ENCODE measurements at regions not wholly inside any gene's neighbourhood (a gene's known extent, or its start where the extent isn't known, plus 50 kb on each side); places are given as distances from the start of the nearest gene placed in this dataset.

DNA sequence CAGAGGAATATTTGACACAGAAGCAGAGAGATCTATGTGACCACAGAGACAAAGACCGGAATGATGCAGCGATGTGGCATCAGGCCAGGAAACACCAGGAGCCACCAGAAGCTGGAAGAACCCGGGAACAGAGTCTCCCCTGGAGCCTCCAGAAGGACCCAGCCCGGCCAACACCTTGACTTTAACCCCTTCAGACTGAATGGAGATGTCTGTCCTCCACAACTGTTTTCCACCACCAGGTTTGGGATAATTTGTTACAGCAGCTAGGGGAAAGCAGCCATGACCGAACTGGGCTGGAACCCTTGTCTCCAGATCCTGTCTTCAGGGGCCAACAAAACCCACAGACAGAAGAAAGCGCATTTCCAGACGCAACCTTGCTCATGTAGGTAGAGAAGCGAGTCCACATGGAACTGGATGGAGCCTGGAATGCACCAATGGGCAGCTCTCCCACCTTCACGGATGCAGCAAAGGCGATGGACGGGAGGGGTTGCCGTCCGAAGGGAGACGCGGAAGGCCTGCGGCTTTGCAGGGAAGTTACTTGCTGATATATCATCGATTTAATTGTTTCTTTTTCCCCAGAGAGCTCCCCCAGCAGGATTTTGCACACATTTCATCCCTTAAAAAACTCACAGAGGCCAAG lies 396.6 kb downstream of the NPHP4 start:
- DNase-seq: no peak

DNA sequence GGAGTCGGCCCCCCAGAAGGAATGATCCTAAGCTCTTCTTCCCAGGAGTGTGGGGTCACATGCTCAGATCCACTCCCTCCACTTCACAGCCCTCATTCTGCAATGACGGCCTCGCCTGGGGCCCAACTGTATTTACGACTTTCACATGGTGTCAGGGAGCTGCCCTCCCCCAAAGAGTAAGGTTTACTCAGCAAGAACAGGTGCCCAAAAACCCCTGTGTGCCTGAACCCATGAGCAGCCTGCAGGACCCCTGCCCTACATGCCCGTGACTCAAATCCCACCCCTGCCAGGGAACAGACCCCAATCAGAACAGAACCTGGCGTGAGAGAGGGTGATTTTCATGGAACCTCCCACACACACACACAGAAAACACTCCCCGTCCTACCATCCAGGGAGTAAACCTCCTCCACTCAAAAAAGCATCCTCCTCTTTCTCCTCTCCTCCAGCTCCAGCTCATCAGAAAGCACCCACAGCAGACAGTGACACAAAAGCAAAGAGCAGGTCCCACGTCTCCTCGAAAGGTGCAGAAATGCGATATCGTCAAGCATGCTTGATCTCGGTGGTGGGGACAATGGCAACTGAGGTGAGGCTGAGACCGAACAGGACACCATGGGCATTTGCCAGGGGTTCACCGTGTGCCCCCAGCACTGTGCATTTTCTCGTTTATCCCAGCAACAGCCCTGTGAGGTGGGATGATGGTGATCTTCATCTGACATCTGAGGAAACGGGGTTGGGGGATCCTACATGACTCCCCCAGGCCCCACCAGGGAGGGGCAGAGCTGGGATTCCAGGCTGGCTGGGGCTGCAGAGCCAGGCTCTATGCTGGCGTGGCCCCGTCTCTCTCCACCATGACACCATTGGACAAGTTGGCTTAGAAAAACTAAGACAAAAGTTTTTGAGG lies 397.9 kb downstream of the NPHP4 start:
- DNase-seq: no peak

DNA sequence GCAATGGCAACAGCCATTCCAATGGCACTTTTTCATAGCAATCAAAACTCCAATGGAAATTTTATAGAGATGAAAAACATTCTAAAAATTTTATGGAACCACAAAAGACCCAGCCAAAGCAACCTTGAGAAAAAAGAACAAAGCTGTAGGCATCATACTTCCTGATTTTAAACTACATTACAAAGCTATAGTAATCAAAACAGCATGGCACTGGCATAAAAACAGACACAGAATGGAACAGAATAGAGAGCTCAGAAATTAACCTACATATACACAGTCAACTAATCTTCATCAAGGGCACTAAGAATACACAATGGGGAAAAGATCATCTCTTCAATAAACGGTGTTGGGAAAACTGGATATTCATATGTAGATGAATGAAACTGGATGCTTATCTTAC lies 401.5 kb downstream of the NPHP4 start:
- DNase-seq: no peak

DNA sequence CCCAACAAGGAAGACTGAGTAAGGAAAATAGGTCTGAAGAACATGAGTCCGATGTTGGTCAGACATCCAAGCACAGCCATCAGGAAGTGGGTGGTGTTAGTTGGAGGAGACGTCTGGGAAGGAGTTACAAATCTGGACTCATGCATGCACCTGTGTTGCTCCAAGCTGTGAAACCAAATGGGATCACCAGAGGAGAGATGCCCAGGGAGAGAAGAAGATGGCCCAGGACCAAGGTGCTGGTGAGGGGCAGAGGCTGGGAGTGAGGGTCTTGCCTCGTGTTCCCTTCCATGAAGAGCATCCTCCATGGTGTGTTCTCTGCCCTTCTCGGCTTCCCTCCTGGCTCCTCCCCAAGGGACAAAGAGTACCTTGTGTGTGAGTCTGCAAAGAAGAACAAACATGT lies 405.6 kb downstream of the NPHP4 start:
- DNase-seq: no peak

DNA sequence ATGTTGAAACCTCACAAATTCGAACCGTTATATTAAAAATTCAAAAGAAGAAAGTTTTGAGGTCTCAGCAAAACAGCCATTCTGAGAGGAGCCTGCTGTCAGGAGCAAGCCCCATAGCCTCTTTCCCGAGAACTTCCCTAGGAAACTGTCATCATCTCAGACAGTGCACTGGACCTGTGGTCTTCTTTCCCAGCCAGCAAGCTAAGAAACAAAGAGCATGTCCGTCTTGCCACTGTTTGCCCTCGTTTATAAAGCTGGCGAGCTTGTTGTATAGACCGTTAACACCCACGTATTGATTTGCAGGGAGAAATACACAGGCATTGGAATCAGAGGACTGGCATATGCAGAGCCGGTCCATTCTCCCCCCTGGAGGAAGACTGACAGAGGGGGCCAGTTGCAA lies 407.0 kb downstream of the NPHP4 start:
- no peak for DNase-seq

GRCh38 chr1:5580926-5581325 lies 411.3 kb downstream of the NPHP4 start:
- no peak for DNase-seq

- DNase-seq: no peak
These were observed 412.3 kb downstream of the NPHP4 start for GRCh38 chr1:5579966-5580365.

DNA sequence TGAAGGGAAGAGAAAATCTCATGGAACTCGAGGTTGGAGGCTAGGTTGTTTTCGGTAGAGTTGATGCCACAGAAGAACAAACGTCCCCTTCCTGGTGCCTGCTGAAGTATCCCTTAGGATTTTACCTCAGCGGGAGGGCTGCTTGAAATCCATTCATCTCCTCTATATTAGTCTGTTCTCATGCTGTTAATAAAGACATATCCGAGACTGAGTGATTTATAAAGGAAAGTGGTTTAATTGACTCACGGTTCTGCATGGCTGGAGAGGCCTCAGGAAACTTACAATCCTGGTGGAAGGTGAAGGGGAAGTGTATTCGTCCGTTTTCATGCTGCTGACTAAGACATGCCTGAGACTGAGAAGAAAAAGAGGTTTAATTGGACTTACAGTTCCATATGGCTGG lies 413.5 kb downstream of the NPHP4 start:
- no peak for DNase-seq

GRCh38 chr1:5577255-5578040 lies 414.8 kb downstream of the NPHP4 start:
- DNase-seq: no peak

- DNase-seq: no peak
These were observed 415.6 kb downstream of the NPHP4 start for GRCh38 chr1:5576673-5577065.

DNA sequence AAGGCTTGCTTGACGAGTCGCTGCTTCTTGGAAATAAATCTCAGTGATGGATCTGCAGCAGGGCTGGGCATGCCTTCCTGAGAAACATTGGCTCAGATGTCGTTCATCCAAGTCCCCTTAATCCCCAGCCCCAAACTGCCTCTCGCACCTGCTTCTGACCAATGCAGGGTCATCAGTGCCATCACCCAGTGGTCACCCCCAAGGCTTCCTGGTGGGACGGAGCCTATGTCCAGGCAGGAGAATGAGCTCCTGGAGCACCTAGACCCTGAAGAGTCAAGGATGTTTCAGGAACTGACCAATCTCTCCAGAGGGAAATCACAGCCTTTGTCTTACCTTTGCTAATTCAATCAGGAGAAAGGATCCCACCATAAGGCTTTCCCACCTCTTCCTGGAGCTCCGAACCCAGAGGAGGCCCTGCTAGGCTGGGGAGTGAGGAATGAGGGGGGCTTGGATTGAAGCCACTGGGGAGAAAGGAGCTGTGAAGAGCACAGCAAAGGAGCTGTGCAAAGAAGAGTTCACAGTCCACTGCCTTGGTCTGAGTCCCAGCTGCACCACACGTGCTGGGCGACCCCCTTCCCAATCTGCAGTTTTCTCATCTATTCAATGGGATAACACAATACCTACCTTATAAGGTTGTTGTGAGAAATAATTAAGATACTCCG lies 416.1 kb downstream of the NPHP4 start:
- no peak for DNase-seq

GRCh38 chr1:5575396-5575940 lies 416.8 kb downstream of the NPHP4 start:
- DNase-seq: no peak

GRCh38 chr1:5574641-5575040 lies 417.6 kb downstream of the NPHP4 start:
- no peak for DNase-seq

DNA sequence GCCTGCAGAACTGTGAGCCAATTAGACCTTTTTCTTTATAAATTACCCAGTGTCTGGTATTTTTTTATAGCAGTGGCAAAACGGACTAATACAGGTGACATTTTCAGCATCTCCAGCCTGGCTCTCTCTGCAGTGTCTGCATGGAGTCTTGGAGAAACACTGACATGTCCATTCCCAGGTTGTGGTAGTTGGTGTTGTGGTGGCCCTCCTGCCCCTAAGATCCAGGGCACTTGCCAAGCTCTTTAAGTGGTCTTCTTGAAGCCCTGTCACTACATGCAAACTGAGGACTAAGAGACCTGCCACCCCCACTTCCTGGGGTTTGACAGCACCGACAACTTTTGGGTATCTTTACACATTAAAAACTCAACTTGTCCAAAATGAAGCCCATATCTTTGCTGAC lies 419.4 kb downstream of the NPHP4 start:
- no peak for DNase-seq

DNA sequence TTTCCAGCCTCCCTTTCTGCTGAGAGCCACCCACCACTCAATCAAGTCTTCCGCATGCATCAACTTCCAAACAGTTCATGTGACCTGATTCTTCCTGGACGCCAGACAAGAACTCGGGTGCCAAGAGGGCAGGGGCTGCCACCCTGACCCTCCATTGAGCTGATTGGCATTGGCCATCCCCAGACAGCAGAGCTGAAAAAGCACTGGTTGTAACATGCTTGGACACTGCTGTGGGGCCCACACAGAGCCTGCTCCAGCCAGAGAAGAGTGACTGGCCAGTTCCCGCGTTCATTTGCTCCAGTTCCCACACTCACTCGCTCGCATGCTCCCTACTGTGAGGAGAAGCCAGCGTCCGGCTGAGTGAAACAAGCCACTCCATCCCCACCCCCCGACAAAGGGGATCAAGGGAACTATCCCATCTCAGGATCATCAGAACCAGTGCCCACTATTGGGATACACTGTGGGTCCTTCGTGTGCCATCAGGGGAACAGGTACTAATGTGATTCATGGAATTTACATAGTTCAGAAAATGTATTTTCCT lies 420.3 kb downstream of the NPHP4 start:
- no peak for DNase-seq

GRCh38 chr1:5571438-5571837 lies 420.8 kb downstream of the NPHP4 start:
- no peak for DNase-seq

GRCh38 chr1:5570931-5571330 lies 421.3 kb downstream of the NPHP4 start:
- DNase-seq: no peak

GRCh38 chr1:5568321-5568720 lies 423.9 kb downstream of the NPHP4 start:
- no peak for DNase-seq

DNA sequence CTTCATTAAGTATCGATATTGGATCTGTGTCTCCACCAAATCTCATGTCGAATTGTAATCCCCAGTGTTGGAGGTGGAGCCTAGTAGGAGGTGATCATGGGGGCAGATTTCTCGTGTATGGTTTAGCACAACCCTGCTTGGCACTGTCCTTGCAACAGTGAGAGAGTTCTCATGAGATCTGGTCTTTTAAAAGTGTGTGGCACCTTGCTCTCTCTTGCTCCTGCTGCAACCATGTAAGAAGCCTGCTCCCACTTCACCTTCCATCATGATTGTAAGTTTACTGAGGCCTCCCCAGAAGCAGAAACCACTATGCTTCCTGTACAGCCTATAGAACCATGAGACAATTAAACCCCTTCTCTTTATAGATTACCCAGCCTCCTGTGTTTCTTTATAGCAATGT lies 424.4 kb downstream of the NPHP4 start:
- no peak for DNase-seq

- DNase-seq: no peak
These were observed 425.3 kb downstream of the NPHP4 start for GRCh38 chr1:5566924-5567323.

DNA sequence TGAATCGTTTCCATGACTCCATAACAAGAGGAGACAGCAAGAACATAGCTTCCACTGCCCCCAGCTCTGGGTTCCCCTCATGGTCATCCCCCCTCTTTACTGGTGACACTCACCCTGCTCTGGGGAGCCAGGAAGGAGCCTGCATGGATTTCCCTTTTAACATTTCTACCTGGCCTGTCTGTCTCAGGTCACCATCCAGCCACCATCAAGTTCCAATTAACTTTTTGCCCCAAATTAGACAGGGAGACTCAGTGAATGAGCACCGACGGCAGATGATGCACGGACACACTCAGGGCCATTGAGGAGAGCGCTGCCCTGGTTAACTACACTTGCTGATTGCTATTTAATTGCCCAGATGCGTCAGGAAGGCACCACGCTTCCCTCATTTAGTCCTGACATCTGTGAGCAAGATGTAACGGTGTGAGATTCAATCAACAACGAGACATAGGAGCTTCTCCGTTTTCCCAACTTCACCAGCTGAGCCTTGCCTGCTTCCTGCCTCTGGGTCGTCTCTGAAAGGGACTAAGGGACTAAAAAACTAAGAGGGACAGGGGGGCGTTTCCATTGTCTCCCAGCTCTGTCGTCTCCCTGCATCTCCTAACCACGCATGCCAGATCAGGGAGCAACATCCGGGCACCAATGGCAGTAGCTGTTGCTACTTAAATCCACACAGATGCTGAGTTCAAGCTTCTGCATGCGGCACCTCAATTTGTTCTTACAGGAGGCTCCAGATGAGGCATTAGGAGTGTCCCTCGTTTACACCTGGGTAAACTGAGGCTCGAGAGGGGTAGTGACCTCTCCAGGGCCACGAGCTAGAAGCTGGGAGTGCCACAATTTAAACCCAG lies 426.7 kb downstream of the NPHP4 start:
- no peak for DNase-seq

All from fibroblast of skin of scalp (primary cell).